Lung (tissue), 11 donors: ENCODE measurements at regions not wholly inside any gene's neighbourhood (a gene's known extent, or its start where the extent isn't known, plus 50 kb on each side); places are given as distances from the start of the nearest gene placed in this dataset.

ENCODE experiments used
- ATAC-seq: fragments of 200-7000 bp; cut with Tn5 transposase; one replicate; pipeline ENCODE4 v1.9.1; 2020; ENCODE audit warnings: moderate number of reproducible peaks; ENCODE audit not compliant: insufficient read depth, low FRiP score
- DNase-seq, 3 donors: peaks; one replicate each; pipeline ENCODE4 v3.0.0-alpha.2; 2013 to 2017
- H3K27ac ChIP-seq, 2 donors: one replicate each; pipeline ENCODE4 v1.5.1; 2013; ENCODE audit warnings: mild to moderate bottlenecking in 2 of 2, moderate library complexity in 2 of 2, control low read depth in 1 of 2, inconsistent platforms in 1 of 2, low read depth in 1 of 2, low read length in 1 of 2
- H3K27me3 ChIP-seq, 3 donors: one replicate each; pipeline ENCODE4 v1.5.1; 2013; ENCODE audit warnings: low read length in 2 of 3; ENCODE audit not compliant: control insufficient read depth in 3 of 3, insufficient read depth in 3 of 3
- H3K36me3 ChIP-seq, 4 donors: one replicate each; pipeline ENCODE4 v1.5.1; 2013; ENCODE audit warnings: low read length in 4 of 4, mild to moderate bottlenecking in 1 of 4, moderate library complexity in 1 of 4; ENCODE audit not compliant: control insufficient read depth in 4 of 4, insufficient read depth in 4 of 4
- H3K4me1 ChIP-seq, 5 donors: one replicate each; pipeline ENCODE4 v1.5.1; 2013; ENCODE audit warnings: low read length in 5 of 5, mild to moderate bottlenecking in 2 of 5, moderate library complexity in 1 of 5; ENCODE audit not compliant: control insufficient read depth in 5 of 5, insufficient read depth in 5 of 5
- H3K4me3 ChIP-seq: one replicate; pipeline ENCODE4 v1.5.1; 2013; ENCODE audit warnings: mild to moderate bottlenecking, control low read depth, moderate library complexity
- H3K9ac ChIP-seq, 2 donors: one replicate each; pipeline ENCODE4 v1.5.1; 2013; ENCODE audit warnings: low read length in 2 of 2, control low read depth in 1 of 2; ENCODE audit not compliant: insufficient read depth in 1 of 2
- H3K9me3 ChIP-seq, 4 donors: one replicate each; pipeline ENCODE4 v1.5.1; 2013; ENCODE audit warnings: low read length in 3 of 4, mild to moderate bottlenecking in 1 of 4, moderate library complexity in 1 of 4; ENCODE audit not compliant: control insufficient read depth in 4 of 4, insufficient read depth in 3 of 4
- CTCF ChIP-seq: IDR thresholded peaks from 2 replicates; pipeline ENCODE4 v1.5.1; 2012; ENCODE audit warnings: mild to moderate bottlenecking; ENCODE audit errors: control extremely low read depth, extremely low read depth
- WGBS, 2 donors: extraction: QIAGEN DNeasy Blood & Tissue Kit; methylation state at CpG; one replicate each; pipeline ENCODE4 v1.1.7; 2013; 5-methylcytosine and 5-hydroxymethylcytosine counted together
- donor health status: control.
- donor health status: control.
- donor health status: Bipolar disorder and iron deficiency.
- donor health status: healthy.
- donor health status: DM: yes; HTN: yes; CAD: no.

- H3K4me3 ChIP-seq, result no peak overlapping the region
- H3K9me3 ChIP-seq, result peaks cover 0 to 3% (median 1%) of the 10 kb centered on the region in 4 donors
- no peak overlapping the region for H3K9ac ChIP-seq
- no peak for ATAC-seq
- no peak overlapping the region for H3K27ac ChIP-seq
- no peaks in the 10 kb centered on the region for H3K4me1 ChIP-seq
- WGBS, 2 donors, result 79 to 86% methylated on average over 2 of the region's 2 CpGs
- TF ChIP-seq CTCF, result no peak
- no peaks in the 10 kb centered on the region for H3K36me3 ChIP-seq
- DNase-seq, result no peak
- H3K27me3 ChIP-seq, result no peaks in the 10 kb centered on the region
Observed at GRCh38 chr4:36966756-36967460, 277.6 kb upstream of the NWD2 start.

- H3K27me3 ChIP-seq, result no peaks in the 10 kb centered on the region
- TF ChIP-seq CTCF, result no peak
- DNase-seq (no peak), ATAC-seq (no peak)
- H3K9me3 ChIP-seq, result no peaks in the 10 kb centered on the region
- no peak overlapping the region for H3K4me3 ChIP-seq
- H3K9ac ChIP-seq, result no peak overlapping the region
- WGBS, 2 donors, result 55 to 65% methylated on average over 1 of the region's 1 CpG
- no peaks in the 10 kb centered on the region for H3K4me1 ChIP-seq
- no peaks in the 10 kb centered on the region for H3K36me3 ChIP-seq
- H3K27ac ChIP-seq, result no peak overlapping the region
Observed at GRCh38 chr4:36979533-36979932, 265.0 kb upstream of the NWD2 start.

- ATAC-seq, result no peak
- WGBS, 2 donors, result 84 to 89% methylated on average over 3 of the region's 3 CpGs
- no peak overlapping the region for H3K27ac ChIP-seq
Observed at GRCh38 chr4:36990128-36990872, 254.2 kb upstream of the NWD2 start.

More at GRCh38 chr4:36990128-36990872, 254.2 kb upstream of the NWD2 start:
- no peak for DNase-seq
- Histone ChIP-seq H3K9ac (no peak overlapping the region), H3K4me3 (no peak overlapping the region), H3K4me1 (no peaks in the 10 kb centered on the region), H3K36me3 (no peaks in the 10 kb centered on the region), H3K9me3 (no peaks in the 10 kb centered on the region), H3K27me3 (no peaks in the 10 kb centered on the region)
- no peak for TF ChIP-seq CTCF
